NB4 (cell line): ENCODE measurements at regions not wholly inside any gene's neighbourhood (a gene's known extent, or its start where the extent isn't known, plus 50 kb on each side); places are given as distances from the start of the nearest gene placed in this dataset.

Experiments used
- POLR2A ChIP-seq: IDR thresholded peaks from 2 replicates; pipeline ENCODE4 v1.6.1; 2011; ENCODE audit warnings: mild to moderate bottlenecking; ENCODE audit not compliant: insufficient read length; ENCODE audit errors: extremely low read depth
- TF ChIP-seq, protein P1 (sequence below): IDR thresholded peaks from one replicate; pipeline ENCODE4 v1.5.1; 2012; ENCODE audit warnings: low read depth, low read length

DNA sequence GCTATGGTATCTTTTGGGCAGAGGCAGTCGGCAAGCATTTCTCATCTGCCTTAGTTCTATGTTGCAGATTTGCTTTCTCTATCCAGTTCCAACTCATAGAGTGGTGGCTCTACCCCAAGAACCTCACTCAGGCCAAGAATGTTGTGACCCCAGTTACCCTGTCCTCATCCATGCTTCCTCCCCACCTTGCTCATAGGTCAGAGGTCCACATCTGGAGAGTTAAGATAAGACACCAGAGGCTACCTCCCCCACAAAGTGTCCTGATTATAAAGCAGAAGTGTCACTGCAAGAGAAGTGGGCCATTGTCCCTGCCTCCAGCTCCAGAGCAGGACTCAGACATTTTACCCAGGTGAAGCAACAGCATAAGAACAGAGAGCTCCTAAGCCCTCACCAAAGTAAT is 276.8 kb upstream of the CHST9 start:
- TF ChIP-seq, protein P1, sequence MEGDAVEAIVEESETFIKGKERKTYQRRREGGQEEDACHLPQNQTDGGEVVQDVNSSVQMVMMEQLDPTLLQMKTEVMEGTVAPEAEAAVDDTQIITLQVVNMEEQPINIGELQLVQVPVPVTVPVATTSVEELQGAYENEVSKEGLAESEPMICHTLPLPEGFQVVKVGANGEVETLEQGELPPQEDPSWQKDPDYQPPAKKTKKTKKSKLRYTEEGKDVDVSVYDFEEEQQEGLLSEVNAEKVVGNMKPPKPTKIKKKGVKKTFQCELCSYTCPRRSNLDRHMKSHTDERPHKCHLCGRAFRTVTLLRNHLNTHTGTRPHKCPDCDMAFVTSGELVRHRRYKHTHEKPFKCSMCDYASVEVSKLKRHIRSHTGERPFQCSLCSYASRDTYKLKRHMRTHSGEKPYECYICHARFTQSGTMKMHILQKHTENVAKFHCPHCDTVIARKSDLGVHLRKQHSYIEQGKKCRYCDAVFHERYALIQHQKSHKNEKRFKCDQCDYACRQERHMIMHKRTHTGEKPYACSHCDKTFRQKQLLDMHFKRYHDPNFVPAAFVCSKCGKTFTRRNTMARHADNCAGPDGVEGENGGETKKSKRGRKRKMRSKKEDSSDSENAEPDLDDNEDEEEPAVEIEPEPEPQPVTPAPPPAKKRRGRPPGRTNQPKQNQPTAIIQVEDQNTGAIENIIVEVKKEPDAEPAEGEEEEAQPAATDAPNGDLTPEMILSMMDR = no peak
- TF ChIP-seq POLR2A = no peak
